ENCODE measurements at regions not wholly inside any gene's neighbourhood (a gene's known extent, or its start where the extent isn't known, plus 50 kb on each side); places are given as distances from the start of the nearest gene placed in this dataset.
A peak's percentile ranks its signal among the peaks of the same experiment; 100 is the strongest.

DNA sequence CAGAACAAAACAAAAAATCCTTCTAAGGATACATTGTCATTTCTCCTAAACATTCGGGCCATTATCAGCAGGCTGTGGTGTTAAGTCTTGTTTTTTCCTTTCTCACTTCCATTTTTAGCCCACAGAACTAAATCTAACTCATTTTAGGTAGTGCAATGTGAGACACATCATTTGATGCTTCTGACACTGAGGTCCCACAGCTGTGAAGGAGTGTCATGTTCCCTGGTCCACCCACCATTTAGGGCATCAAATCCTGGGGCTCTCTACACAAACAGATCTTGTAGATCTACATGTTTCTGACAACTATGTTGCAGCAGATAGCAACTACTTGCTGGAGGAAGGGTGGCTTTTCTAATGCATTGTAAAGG, 232.5 kb upstream of the IGFBP3 start:
- Histone ChIP-seq H4K91ac (ENCODE audit: low read depth, low read length) (peak overlapping the region; percentile 78), H4K8ac (ENCODE audit: low read depth, low read length) (peak overlapping the region; percentile 15), H3K9me3 (ENCODE audit: insufficient read depth, low read depth, low read length) (no peaks in the 10 kb centered on the region), H3K14ac (ENCODE audit: low read length) (peak overlapping the region; percentile 73), H3K27me3 (ENCODE audit: insufficient read depth, low read length) (no peaks in the 10 kb centered on the region), H4K12ac (ENCODE audit: low read depth, low read length) (no peak overlapping the region), H2BK5ac (ENCODE audit: low read depth, low read length, poor library complexity) (peak overlapping the region; percentile 37), H2AFZ (ENCODE audit: insufficient read depth, low read length, poor library complexity) (no peak overlapping the region), H3K4me3 (ENCODE audit: low read depth, low read length) (no peak overlapping the region), H3K4me2 (ENCODE audit: low read length) (no peak overlapping the region), H3K9ac (ENCODE audit: low read length) (no peak overlapping the region), H3K79me1 (ENCODE audit: low read length) (peaks cover 32% of the 10 kb centered on the region), H3K36me3 (ENCODE audit: control insufficient read depth in 1 of 2, insufficient read depth in 2 of 2, low read length in 2 of 2) (no peaks in the 10 kb centered on the region), H2AK5ac (ENCODE audit: low read length) (peak overlapping the region; percentile 14), H2BK120ac (ENCODE audit: insufficient read depth, low read length, poor library complexity) (peak overlapping the region; percentile 54), H3K27ac (ENCODE audit: low read depth, low read length) (peak overlapping the region; percentile 63), H3K4me1 (ENCODE audit: control insufficient read depth in 1 of 2, insufficient read depth in 2 of 2, low read length in 2 of 2) (peaks cover 6 to 17% of the 10 kb centered on the region in 2 experiments), H3K79me2 (ENCODE audit: control insufficient read depth, insufficient read depth, low read length, poor library complexity) (peaks cover 1% of the 10 kb centered on the region), H3K23ac (ENCODE audit: low read length) (no peak overlapping the region), H2BK12ac (ENCODE audit: low read length) (peak overlapping the region; percentile 62), H3K4ac (ENCODE audit: low read depth, low read length) (peak overlapping the region; percentile 22), H3K18ac (ENCODE audit: low read length) (peak overlapping the region; percentile 12)
- no CpG with 5 or more reads among the region's 1 CpG for WGBS (ENCODE audit: extremely low coverage, insufficient coverage, insufficient read length)
- no peak for DNase-seq

DNA sequence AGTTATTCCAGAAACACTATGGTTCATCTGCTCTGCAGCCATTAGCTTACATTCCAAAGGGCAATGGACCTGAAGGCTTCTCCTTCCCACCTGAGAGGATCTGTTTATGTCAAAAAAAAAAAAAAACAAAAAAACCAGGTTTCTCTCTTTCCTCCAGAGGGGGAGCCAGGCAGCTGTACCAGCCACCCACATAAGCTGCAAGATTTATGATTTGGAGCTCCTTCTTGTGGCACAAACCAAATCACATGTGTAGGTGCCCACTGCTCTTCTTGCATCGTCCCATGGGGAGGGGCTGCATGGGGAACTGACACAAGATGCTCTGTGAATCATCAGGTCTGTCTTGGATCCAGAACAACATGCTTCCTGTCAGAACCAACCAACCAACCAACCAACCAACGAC, 231.6 kb upstream of the IGFBP3 start:
- peak overlapping the region; percentile 48 for H4K91ac ChIP-seq (ENCODE audit: low read depth, low read length)
- no peak overlapping the region for H4K12ac ChIP-seq (ENCODE audit: low read depth, low read length)
- H2AFZ ChIP-seq (ENCODE audit: insufficient read depth, low read length, poor library complexity) = no peak overlapping the region
- no CpG with 5 or more reads among the region's 2 CpGs for WGBS (ENCODE audit: extremely low coverage, insufficient coverage, insufficient read length)
- no peak overlapping the region for H3K23ac ChIP-seq (ENCODE audit: low read length)
- peak overlapping the region; percentile 94 for H3K27ac ChIP-seq (ENCODE audit: low read depth, low read length)
- no peak overlapping the region for H3K4ac ChIP-seq (ENCODE audit: low read depth, low read length)
- H2BK12ac ChIP-seq (ENCODE audit: low read length) = no peak overlapping the region
- peak overlapping the region; percentile 34 for H2BK120ac ChIP-seq (ENCODE audit: insufficient read depth, low read length, poor library complexity)
- no peak overlapping the region for H3K4me2 ChIP-seq (ENCODE audit: low read length)
- no peak overlapping the region for H4K8ac ChIP-seq (ENCODE audit: low read depth, low read length)
- H2BK5ac ChIP-seq (ENCODE audit: low read depth, low read length, poor library complexity) = peak overlapping the region; percentile 20
- H3K9me3 ChIP-seq (ENCODE audit: insufficient read depth, low read depth, low read length) = no peaks in the 10 kb centered on the region
- peaks cover 32% of the 10 kb centered on the region for H3K79me1 ChIP-seq (ENCODE audit: low read length)
- H3K27me3 ChIP-seq (ENCODE audit: insufficient read depth, low read length) = no peaks in the 10 kb centered on the region
- no peak for DNase-seq
- no peak overlapping the region for H3K4me3 ChIP-seq (ENCODE audit: low read depth, low read length)
- no peak overlapping the region for H3K9ac ChIP-seq (ENCODE audit: low read length)
- peaks cover 6 to 17% of the 10 kb centered on the region in 2 experiments for H3K4me1 ChIP-seq (ENCODE audit: control insufficient read depth in 1 of 2, insufficient read depth in 2 of 2, low read length in 2 of 2)
- H3K79me2 ChIP-seq (ENCODE audit: control insufficient read depth, insufficient read depth, low read length, poor library complexity) = peaks cover 1% of the 10 kb centered on the region
- H2AK5ac ChIP-seq (ENCODE audit: low read length) = no peak overlapping the region
- H3K14ac ChIP-seq (ENCODE audit: low read length) = peak overlapping the region; percentile 1
- no peaks in the 10 kb centered on the region for H3K36me3 ChIP-seq (ENCODE audit: control insufficient read depth in 1 of 2, insufficient read depth in 2 of 2, low read length in 2 of 2)
- peak overlapping the region; percentile 2 for H3K18ac ChIP-seq (ENCODE audit: low read length)

DNA sequence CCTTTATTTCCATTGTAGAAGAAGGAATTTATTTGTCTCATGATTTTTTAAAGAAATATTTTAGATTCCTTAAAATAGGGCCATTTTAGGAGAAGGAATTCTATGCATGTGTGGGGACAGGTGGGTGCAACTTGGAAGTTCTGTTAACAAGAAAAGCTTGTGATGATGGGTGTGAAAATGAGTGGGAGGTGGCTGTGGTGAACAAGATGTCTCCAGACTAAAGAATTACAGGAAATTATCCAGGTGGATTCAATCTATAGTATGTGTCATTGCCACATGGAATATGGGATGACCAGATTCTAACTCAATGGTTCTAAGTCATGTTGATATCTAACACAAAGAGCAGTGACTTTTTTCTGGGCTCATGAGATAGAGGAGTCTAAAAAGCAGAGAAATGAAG, 229.6 kb upstream of the IGFBP3 start:
- Histone ChIP-seq H3K27ac (ENCODE audit: low read depth, low read length) (no peak overlapping the region), H3K27me3 (ENCODE audit: insufficient read depth, low read length) (no peaks in the 10 kb centered on the region), H3K18ac (ENCODE audit: low read length) (no peak overlapping the region), H2BK120ac (ENCODE audit: insufficient read depth, low read length, poor library complexity) (peak overlapping the region; percentile 24), H2BK12ac (ENCODE audit: low read length) (no peak overlapping the region), H3K4me1 (ENCODE audit: control insufficient read depth in 1 of 2, insufficient read depth in 2 of 2, low read length in 2 of 2) (peaks cover 6 to 26% of the 10 kb centered on the region in 2 experiments), H4K12ac (ENCODE audit: low read depth, low read length) (no peak overlapping the region), H3K79me2 (ENCODE audit: control insufficient read depth, insufficient read depth, low read length, poor library complexity) (peaks cover 3% of the 10 kb centered on the region), H2AFZ (ENCODE audit: insufficient read depth, low read length, poor library complexity) (no peak overlapping the region), H4K91ac (ENCODE audit: low read depth, low read length) (no peak overlapping the region), H3K9ac (ENCODE audit: low read length) (no peak overlapping the region), H2BK5ac (ENCODE audit: low read depth, low read length, poor library complexity) (no peak overlapping the region), H4K8ac (ENCODE audit: low read depth, low read length) (no peak overlapping the region), H3K36me3 (ENCODE audit: control insufficient read depth in 1 of 2, insufficient read depth in 2 of 2, low read length in 2 of 2) (no peaks in the 10 kb centered on the region), H3K9me3 (ENCODE audit: insufficient read depth, low read depth, low read length) (no peaks in the 10 kb centered on the region), H3K4ac (ENCODE audit: low read depth, low read length) (no peak overlapping the region), H3K4me3 (ENCODE audit: low read depth, low read length) (no peak overlapping the region), H3K79me1 (ENCODE audit: low read length) (peaks cover 41% of the 10 kb centered on the region), H2AK5ac (ENCODE audit: low read length) (no peak overlapping the region), H3K14ac (ENCODE audit: low read length) (no peak overlapping the region), H3K23ac (ENCODE audit: low read length) (no peak overlapping the region), H3K4me2 (ENCODE audit: low read length) (no peak overlapping the region)
- no peak for DNase-seq

DNA sequence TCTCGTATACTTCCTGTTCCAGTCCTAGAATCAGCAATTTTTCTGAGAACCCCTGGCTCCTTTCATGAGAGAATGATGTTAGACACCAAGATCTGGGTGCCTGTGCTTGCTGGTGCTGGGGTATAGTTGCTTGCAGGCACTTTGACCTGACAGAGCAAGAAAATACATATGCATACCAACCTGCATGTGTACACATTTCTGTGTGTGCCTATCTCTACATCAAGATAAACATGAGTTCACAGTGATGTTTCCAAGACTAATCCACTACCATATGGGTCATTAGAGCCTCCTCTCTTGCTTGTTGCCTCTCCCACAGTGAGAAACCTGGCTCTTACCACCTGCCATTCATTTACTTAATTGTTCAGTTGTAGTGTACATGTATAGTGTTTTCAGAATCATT, 229.1 kb upstream of the IGFBP3 start:
- H3K27ac ChIP-seq (ENCODE audit: low read depth, low read length) = peak overlapping the region; percentile 24
- no peak overlapping the region for H3K4me2 ChIP-seq (ENCODE audit: low read length)
- DNase-seq = peak; percentile 30 to 79
- H2AK5ac ChIP-seq (ENCODE audit: low read length) = peak overlapping the region; percentile 64
- H4K12ac ChIP-seq (ENCODE audit: low read depth, low read length) = no peak overlapping the region
- no peak overlapping the region for H3K14ac ChIP-seq (ENCODE audit: low read length)
- WGBS (ENCODE audit: extremely low coverage, insufficient coverage, insufficient read length) = no CpG with 5 or more reads among the region's 1 CpG
- no peaks in the 10 kb centered on the region for H3K36me3 ChIP-seq (ENCODE audit: control insufficient read depth in 1 of 2, insufficient read depth in 2 of 2, low read length in 2 of 2)
- H3K4me1 ChIP-seq (ENCODE audit: control insufficient read depth in 1 of 2, insufficient read depth in 2 of 2, low read length in 2 of 2) = peaks cover 6 to 26% of the 10 kb centered on the region in 2 experiments
- peak overlapping the region; percentile 77 for H2BK12ac ChIP-seq (ENCODE audit: low read length)
- no peak overlapping the region for H3K9ac ChIP-seq (ENCODE audit: low read length)
- H3K18ac ChIP-seq (ENCODE audit: low read length) = no peak overlapping the region
- no peak overlapping the region for H4K8ac ChIP-seq (ENCODE audit: low read depth, low read length)
- no peaks in the 10 kb centered on the region for H3K27me3 ChIP-seq (ENCODE audit: insufficient read depth, low read length)
- peak overlapping the region; percentile 63 for H4K91ac ChIP-seq (ENCODE audit: low read depth, low read length)
- H3K79me1 ChIP-seq (ENCODE audit: low read length) = peaks cover 41% of the 10 kb centered on the region
- no peaks in the 10 kb centered on the region for H3K9me3 ChIP-seq (ENCODE audit: insufficient read depth, low read depth, low read length)
- H3K79me2 ChIP-seq (ENCODE audit: control insufficient read depth, insufficient read depth, low read length, poor library complexity) = peaks cover 3% of the 10 kb centered on the region
- H3K4me3 ChIP-seq (ENCODE audit: low read depth, low read length) = no peak overlapping the region
- H2BK5ac ChIP-seq (ENCODE audit: low read depth, low read length, poor library complexity) = peak overlapping the region; percentile 5
- H3K23ac ChIP-seq (ENCODE audit: low read length) = no peak overlapping the region
- peak overlapping the region; percentile 86 for H2BK120ac ChIP-seq (ENCODE audit: insufficient read depth, low read length, poor library complexity)
- no peak overlapping the region for H3K4ac ChIP-seq (ENCODE audit: low read depth, low read length)
- no peak overlapping the region for H2AFZ ChIP-seq (ENCODE audit: insufficient read depth, low read length, poor library complexity)
